Naive thymus-derived CD8-positive, alpha-beta T cell (primary cell): ENCODE measurements at regions not wholly inside any gene's neighbourhood (a gene's known extent, or its start where the extent isn't known, plus 50 kb on each side); places are given as distances from the start of the nearest gene placed in this dataset.

ENCODE experiments used
- ATAC-seq, 2 donors: fragments of 150-1000 bp; cut with Tn5 transposase in 1 of 2; sonication (Bioruptor Pico), chemical (Tn5 transposase) in 1 of 2; 1 replicate in 1 of 2; 2 replicates in 1 of 2; pipeline ENCODE4 v1.10.0; 2021; ENCODE audit warnings: mild to moderate bottlenecking in 2 of 2, moderate library complexity in 2 of 2
- POLR2A ChIA-PET: fragments of 350-600 bp; sonication (Branson Sonifier 250); formaldehyde crosslinking; loops from one replicate; lab custom pipeline; 2021; ENCODE audit warnings: antibody characterized with exemption; lab: Charles Lee
- DNase-seq, 10 donors: peaks; one replicate each; pipeline versions ENCODE4 v3.0.0 to v3.0.0-alpha.2; 2020 to 2022
- H3K27ac Mint-ChIP-seq, 10 donors: one replicate each; pipeline ENCODE4 v1.8.0; 2020 to 2022; ENCODE audit warnings: mild to moderate bottlenecking in 10 of 10, mixed read lengths in 10 of 10, moderate library complexity in 4 of 10, inconsistent platforms in 1 of 10
- H3K27me3 Mint-ChIP-seq, 5 donors: one replicate each; pipeline ENCODE4 v1.8.0; 2021 to 2022; ENCODE audit warnings: mixed read lengths in 5 of 5
- H3K36me3 Mint-ChIP-seq, 3 donors: one replicate each; pipeline ENCODE4 v1.8.0; 2020 to 2022; ENCODE audit warnings: mixed read lengths in 3 of 3, mild to moderate bottlenecking in 2 of 3, inconsistent platforms in 1 of 3
- H3K4me1 Mint-ChIP-seq, 4 donors: one replicate each; pipeline ENCODE4 v1.8.0; 2021 to 2022; ENCODE audit warnings: mixed read lengths in 4 of 4
- H3K4me3 Mint-ChIP-seq, 10 donors: one replicate each; pipeline ENCODE4 v1.8.0; 2020 to 2022; ENCODE audit warnings: mild to moderate bottlenecking in 10 of 10, mixed read lengths in 10 of 10, moderate library complexity in 6 of 10, inconsistent platforms in 1 of 10
- H3K9me3 Mint-ChIP-seq, 9 donors: one replicate each; pipeline ENCODE4 v1.8.0; 2020 to 2022; ENCODE audit warnings: mixed read lengths in 9 of 9, mild to moderate bottlenecking in 3 of 9, inconsistent platforms in 1 of 9, moderate library complexity in 1 of 9

GRCh38 chr2:157996799-157997198 is 104.9 kb upstream of the UPP2 start:
- H3K9me3 Mint-ChIP-seq: peaks cover 0 to 9% (median 5%) of the 10 kb centered on the region in 9 donors
- no peaks in the 10 kb centered on the region for H3K4me1 Mint-ChIP-seq
- POLR2A ChIA-PET: no interaction called here
- no peak overlapping the region for H3K27ac Mint-ChIP-seq
- DNase-seq (no peak), ATAC-seq (no peak)
- H3K27me3 Mint-ChIP-seq: peaks cover 0 to 6% (median 1%) of the 10 kb centered on the region in 5 donors
- H3K36me3 Mint-ChIP-seq: peaks cover 0 to 8% (median 7%) of the 10 kb centered on the region in 3 donors
- H3K4me3 Mint-ChIP-seq: no peak overlapping the region

- peaks cover 0 to 6% (median 1%) of the 10 kb centered on the region in 5 donors for H3K27me3 Mint-ChIP-seq
- H3K9me3 Mint-ChIP-seq: peaks cover 0 to 9% (median 5%) of the 10 kb centered on the region in 9 donors
- H3K27ac Mint-ChIP-seq: no peak overlapping the region
- DNase-seq: no peak
- no peaks in the 10 kb centered on the region for H3K4me1 Mint-ChIP-seq
- H3K36me3 Mint-ChIP-seq: peaks cover 0 to 8% (median 7%) of the 10 kb centered on the region in 3 donors
- POLR2A ChIA-PET: no interaction called here
- H3K4me3 Mint-ChIP-seq: no peak overlapping the region
- ATAC-seq: no peak
Measured at GRCh38 chr2:157995117-157995516, 106.6 kb upstream of the UPP2 start.

- no peaks in the 10 kb centered on the region for H3K4me1 Mint-ChIP-seq
- no peak overlapping the region for H3K27ac Mint-ChIP-seq
- no peak for ATAC-seq
- no peak overlapping the region for H3K4me3 Mint-ChIP-seq
- H3K9me3 Mint-ChIP-seq: no peaks in the 10 kb centered on the region
- POLR2A ChIA-PET: no interaction called here
- no peaks in the 10 kb centered on the region for H3K36me3 Mint-ChIP-seq
- DNase-seq: no peak
- H3K27me3 Mint-ChIP-seq: peaks cover 0 to 9% (median 0%) of the 10 kb centered on the region in 5 donors
Measured at GRCh38 chr2:157991932-157992331, 109.7 kb upstream of the UPP2 start.

GRCh38 chr2:157990173-157990572 is 111.5 kb upstream of the UPP2 start:
- H3K9me3 Mint-ChIP-seq: no peaks in the 10 kb centered on the region
- H3K4me1 Mint-ChIP-seq: no peaks in the 10 kb centered on the region
- H3K27me3 Mint-ChIP-seq: peaks cover 2 to 15% (median 7%) of the 10 kb centered on the region in 5 donors
- POLR2A ChIA-PET: no interaction called here
- no peaks in the 10 kb centered on the region for H3K36me3 Mint-ChIP-seq
- no peak overlapping the region for H3K27ac Mint-ChIP-seq
- H3K4me3 Mint-ChIP-seq: no peak overlapping the region
- no peak for ATAC-seq
- no peak for DNase-seq

- ATAC-seq (no peak), DNase-seq (no peak)
- no peaks in the 10 kb centered on the region for H3K9me3 Mint-ChIP-seq
- no peaks in the 10 kb centered on the region for H3K4me1 Mint-ChIP-seq
- H3K27me3 Mint-ChIP-seq: peaks cover 3 to 19% (median 7%) of the 10 kb centered on the region in 5 donors
- no peak overlapping the region for H3K27ac Mint-ChIP-seq
- POLR2A ChIA-PET: no interaction called here
- H3K36me3 Mint-ChIP-seq: peaks cover 0 to 2% (median 0%) of the 10 kb centered on the region in 3 donors
- H3K4me3 Mint-ChIP-seq: no peak overlapping the region
Measured at GRCh38 chr2:157989227-157989626, 112.4 kb upstream of the UPP2 start.

GRCh38 chr2:157986761-157987160 is 110.6 kb upstream of the ACVR1 start:
- peaks cover 0 to 9% (median 7%) of the 10 kb centered on the region in 3 donors for H3K36me3 Mint-ChIP-seq
- no peak overlapping the region for H3K4me3 Mint-ChIP-seq
- ATAC-seq (no peak), DNase-seq (no peak)
- peaks cover 0 to 16% (median 4%) of the 10 kb centered on the region in 9 donors for H3K9me3 Mint-ChIP-seq
- POLR2A ChIA-PET: no interaction called here
- H3K27me3 Mint-ChIP-seq: peaks cover 4 to 28% (median 14%) of the 10 kb centered on the region in 5 donors
- no peaks in the 10 kb centered on the region for H3K4me1 Mint-ChIP-seq
- H3K27ac Mint-ChIP-seq: peak overlapping the region in 1 of 10 donors; percentile 19

GRCh38 chr2:157984866-157985265 is 108.7 kb upstream of the ACVR1 start:
- ATAC-seq (no peak), DNase-seq (no peak)
- H3K27me3 Mint-ChIP-seq: peaks cover 4 to 28% (median 14%) of the 10 kb centered on the region in 5 donors
- POLR2A ChIA-PET: no interaction called here
- no peak overlapping the region for H3K4me3 Mint-ChIP-seq
- H3K36me3 Mint-ChIP-seq: peaks cover 0 to 16% (median 14%) of the 10 kb centered on the region in 3 donors
- H3K27ac Mint-ChIP-seq: no peak overlapping the region
- H3K9me3 Mint-ChIP-seq: peaks cover 0 to 34% (median 7%) of the 10 kb centered on the region in 9 donors
- no peaks in the 10 kb centered on the region for H3K4me1 Mint-ChIP-seq

- DNase-seq: no peak
- H3K4me3 Mint-ChIP-seq: no peak overlapping the region
- H3K27me3 Mint-ChIP-seq: peaks cover 2 to 17% (median 5%) of the 10 kb centered on the region in 5 donors
- H3K27ac Mint-ChIP-seq: no peak overlapping the region
- H3K9me3 Mint-ChIP-seq: peaks cover 0 to 65% (median 26%) of the 10 kb centered on the region in 9 donors
- POLR2A ChIA-PET: no interaction called here
- no peak for ATAC-seq
- H3K36me3 Mint-ChIP-seq: peaks cover 0 to 42% (median 26%) of the 10 kb centered on the region in 3 donors
- H3K4me1 Mint-ChIP-seq: no peaks in the 10 kb centered on the region
Measured at GRCh38 chr2:157980020-157980419, 103.9 kb upstream of the ACVR1 start.

GRCh38 chr2:157971702-157972101 is 95.6 kb upstream of the ACVR1 start:
- Mint-ChIP-seq H3K4me1 (no peaks in the 10 kb centered on the region), H3K4me3 (no peak overlapping the region), H3K9me3 (peaks cover 0 to 13% (median 5%) of the 10 kb centered on the region in 9 donors), H3K36me3 (peaks cover 0 to 12% (median 3%) of the 10 kb centered on the region in 3 donors), H3K27ac (no peak overlapping the region), H3K27me3 (peaks cover 0 to 8% (median 2%) of the 10 kb centered on the region in 5 donors)
- DNase-seq (no peak), ATAC-seq (no peak)
- POLR2A ChIA-PET: no interaction called here

GRCh38 chr2:157967856-157968255 is 91.7 kb upstream of the ACVR1 start:
- POLR2A ChIA-PET: no interaction called here
- Mint-ChIP-seq H3K27ac (no peak overlapping the region), H3K4me1 (no peaks in the 10 kb centered on the region), H3K27me3 (peaks cover 0 to 8% (median 2%) of the 10 kb centered on the region in 5 donors), H3K9me3 (peaks cover 0 to 9% (median 2%) of the 10 kb centered on the region in 9 donors), H3K4me3 (no peak overlapping the region), H3K36me3 (peaks cover 0 to 3% (median 0%) of the 10 kb centered on the region in 3 donors)
- ATAC-seq: no peak
- DNase-seq: no peak

- peaks cover 0 to 40% (median 16%) of the 10 kb centered on the region in 3 donors for H3K36me3 Mint-ChIP-seq
- H3K4me1 Mint-ChIP-seq: no peaks in the 10 kb centered on the region
- peaks cover 15 to 56% (median 25%) of the 10 kb centered on the region in 9 donors for H3K9me3 Mint-ChIP-seq
- H3K27me3 Mint-ChIP-seq: no peaks in the 10 kb centered on the region
- no peak overlapping the region for H3K4me3 Mint-ChIP-seq
- ATAC-seq: no peak
- no peak overlapping the region for H3K27ac Mint-ChIP-seq
- DNase-seq: no peak
- POLR2A ChIA-PET: no interaction called here
Measured at GRCh38 chr2:157959249-157959648, 83.1 kb upstream of the ACVR1 start.

- Mint-ChIP-seq H3K9me3 (peaks cover 15 to 56% (median 25%) of the 10 kb centered on the region in 9 donors), H3K36me3 (peaks cover 0 to 40% (median 16%) of the 10 kb centered on the region in 3 donors), H3K27ac (no peak overlapping the region), H3K4me3 (no peak overlapping the region), H3K4me1 (no peaks in the 10 kb centered on the region), H3K27me3 (no peaks in the 10 kb centered on the region)
- ATAC-seq: no peak
- DNase-seq: no peak
- POLR2A ChIA-PET: no interaction called here
Measured at GRCh38 chr2:157957596-157957995, 81.5 kb upstream of the ACVR1 start.

GRCh38 chr2:157952558-157952957 is 76.4 kb upstream of the ACVR1 start:
- peaks cover under 1 to 28% (median 17%) of the 10 kb centered on the region in 9 donors for H3K9me3 Mint-ChIP-seq
- no peak overlapping the region for H3K27ac Mint-ChIP-seq
- ATAC-seq (no peak), DNase-seq (no peak)
- H3K4me3 Mint-ChIP-seq: no peak overlapping the region
- H3K4me1 Mint-ChIP-seq: peaks cover 0 to 6% (median 0%) of the 10 kb centered on the region in 4 donors
- no peaks in the 10 kb centered on the region for H3K27me3 Mint-ChIP-seq
- peaks cover 0 to 15% (median 5%) of the 10 kb centered on the region in 3 donors for H3K36me3 Mint-ChIP-seq
- POLR2A ChIA-PET: no interaction called here

GRCh38 chr2:157948856-157949255 is 72.7 kb upstream of the ACVR1 start:
- no peak for DNase-seq
- POLR2A ChIA-PET: no interaction called here
- Mint-ChIP-seq H3K27ac (no peak overlapping the region), H3K4me1 (peaks cover 0 to 6% (median 0%) of the 10 kb centered on the region in 4 donors), H3K4me3 (no peak overlapping the region), H3K36me3 (no peaks in the 10 kb centered on the region), H3K27me3 (no peaks in the 10 kb centered on the region), H3K9me3 (no peaks in the 10 kb centered on the region)
- no peak for ATAC-seq
